BJ (cell line): ENCODE measurements at regions not wholly inside any gene's neighbourhood (a gene's known extent, or its start where the extent isn't known, plus 50 kb on each side); places are given as distances from the start of the nearest gene placed in this dataset.

Experiments
- CTCF ChIA-PET: fragments of 350-600 bp; formaldehyde crosslinking; extraction: SDS; loops from one replicate; lab custom pipeline; 2021; ENCODE audit warnings: antibody characterized with exemption, inconsistent platforms; lab: Yijun Ruan, JAX
- POLR2A ChIA-PET: fragments of 300-600 bp; sonication (Branson Sonifier 250); formaldehyde crosslinking; extraction: SDS; loops from one replicate; lab custom pipeline; 2021; ENCODE audit warnings: antibody characterized with exemption; lab: Charles Lee
- DNase-seq: peaks from one replicate; pipeline ENCODE4 v3.0.0-alpha.2; 2011; ENCODE audit warnings: low read depth
- H3K27me3 ChIP-seq: 2 replicates; pipeline ENCODE4 v1.6.0; 2011; ENCODE audit warnings: low read length; ENCODE audit not compliant: control insufficient read depth, insufficient read depth
- H3K36me3 ChIP-seq: 2 replicates; pipeline ENCODE4 v1.5.1; 2011; ENCODE audit warnings: low read length; ENCODE audit not compliant: control insufficient read depth, insufficient read depth
- H3K4me3 ChIP-seq: 2 replicates; pipeline ENCODE4 v1.5.1; 2011; ENCODE audit warnings: low read depth, mild to moderate bottlenecking, control low read depth, low read length
- CTCF ChIP-seq: IDR thresholded peaks from 2 replicates; pipeline ENCODE4 v1.5.1; 2011; ENCODE audit warnings: low read depth, mild to moderate bottlenecking, control low read depth, inconsistent platforms, low read length, moderate library complexity; ENCODE audit not compliant: insufficient read depth

DNA sequence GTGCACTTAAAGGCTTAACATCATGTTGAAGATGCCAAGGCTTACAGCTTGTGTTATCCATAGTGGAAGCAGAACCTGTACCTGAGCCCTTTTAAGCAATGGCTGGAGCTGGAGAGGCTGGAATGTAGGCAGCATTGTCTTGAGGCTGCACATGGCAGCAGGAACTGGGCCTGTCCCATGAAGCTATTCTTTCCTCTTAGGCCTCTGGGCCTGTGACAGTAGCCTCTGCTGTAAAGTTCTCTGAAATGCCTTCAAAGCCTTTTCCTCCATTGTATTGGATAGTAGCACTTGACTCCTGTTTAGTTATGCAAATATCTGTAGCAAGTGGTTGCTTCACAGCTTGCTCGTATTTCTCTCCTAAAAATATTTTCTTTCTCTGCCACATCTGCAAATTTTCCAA, 127.4 kb upstream of the ANO5 start:
- DNase-seq: no peak
- ChIA-PET CTCF (no interaction called here), POLR2A (no interaction called here)
- no peak for TF ChIP-seq CTCF
- Histone ChIP-seq H3K27me3 (no peaks in the 10 kb centered on the region), H3K4me3 (no peak overlapping the region), H3K36me3 (no peaks in the 10 kb centered on the region)

DNA sequence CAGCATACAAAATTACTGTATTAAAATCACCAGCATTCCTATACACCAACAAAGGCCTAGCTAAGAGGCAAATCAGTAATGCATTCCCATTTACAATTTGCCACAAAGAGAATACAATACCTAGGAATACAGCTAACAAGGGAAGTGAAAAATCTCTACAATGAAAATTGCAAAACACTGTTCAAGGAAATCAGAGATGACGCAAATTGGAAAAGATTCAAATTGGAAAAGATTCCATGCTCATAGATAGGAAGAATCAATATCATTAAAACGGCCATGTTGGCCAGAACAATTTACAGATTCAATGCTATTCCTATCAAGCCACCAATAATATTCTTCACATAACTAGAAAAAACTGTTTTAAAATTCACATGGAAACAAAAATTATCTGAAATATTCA, 123.0 kb upstream of the ANO5 start:
- H3K27me3 ChIP-seq: no peaks in the 10 kb centered on the region
- no peak for DNase-seq
- POLR2A ChIA-PET: no interaction called here

DNA sequence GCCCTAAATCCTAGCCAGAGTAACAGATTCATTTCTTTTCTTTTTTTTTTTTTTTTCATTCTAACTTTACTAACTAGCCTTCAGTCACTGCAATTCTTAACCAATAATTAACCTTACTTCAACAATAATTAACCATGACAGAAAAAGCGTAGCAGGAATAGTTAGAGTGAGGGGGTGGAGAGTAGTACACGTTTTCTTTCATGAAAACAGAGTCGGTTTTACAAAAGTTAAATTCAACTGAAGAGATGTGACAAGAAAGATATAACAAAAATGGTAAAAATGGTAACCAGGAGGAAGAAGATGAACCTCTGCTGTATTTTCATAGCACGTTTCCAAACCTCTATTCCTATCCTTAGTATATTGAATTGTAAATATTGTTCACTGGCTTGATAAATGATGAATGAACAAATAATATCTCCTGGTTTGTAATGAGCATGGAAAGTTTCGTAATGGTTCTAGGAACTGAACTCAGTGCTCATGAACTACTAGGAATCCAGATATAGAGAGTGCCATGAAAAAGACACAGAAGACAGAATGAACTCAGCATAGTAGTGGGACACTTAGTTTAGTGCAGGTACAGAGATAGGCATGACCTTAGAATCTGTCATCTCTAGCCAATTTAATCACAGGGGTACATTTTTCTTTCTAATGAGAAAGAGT, 116.5 kb upstream of the ANO5 start:
- H3K4me3 ChIP-seq: no peak overlapping the region
- CTCF ChIA-PET: no interaction called here
- H3K27me3 ChIP-seq: no peaks in the 10 kb centered on the region
- POLR2A ChIA-PET: no interaction called here
- no peaks in the 10 kb centered on the region for H3K36me3 ChIP-seq
- no peak for DNase-seq
- no peak for TF ChIP-seq CTCF

More for the DNA sequence above, 123.0 kb upstream of the ANO5 start:
- no peak for TF ChIP-seq CTCF
- Histone ChIP-seq H3K4me3 (no peak overlapping the region), H3K36me3 (no peaks in the 10 kb centered on the region)
- CTCF ChIA-PET: no interaction called here

- no peaks in the 10 kb centered on the region for H3K27me3 ChIP-seq
- H3K36me3 ChIP-seq: no peaks in the 10 kb centered on the region
- ChIA-PET CTCF (no interaction called here), POLR2A (no interaction called here)
- no peak for TF ChIP-seq CTCF
- H3K4me3 ChIP-seq: no peak overlapping the region
- DNase-seq: no peak
Measured at GRCh38 chr11:22078063-22078462, 114.8 kb upstream of the ANO5 start.

GRCh38 chr11:22079133-22079872, 113.6 kb upstream of the ANO5 start:
- no peaks in the 10 kb centered on the region for H3K36me3 ChIP-seq
- CTCF ChIA-PET: no interaction called here
- POLR2A ChIA-PET: no interaction called here
- DNase-seq: no peak
- no peaks in the 10 kb centered on the region for H3K27me3 ChIP-seq
- TF ChIP-seq CTCF: no peak
- H3K4me3 ChIP-seq: no peak overlapping the region
